GM19043 (cell line): ENCODE measurements at regions not wholly inside any gene's neighbourhood (a gene's known extent, or its start where the extent isn't known, plus 50 kb on each side); places are given as distances from the start of the nearest gene placed in this dataset.

Source experiments
- ATAC-seq: cut with Tn5 transposase; IDR thresholded peaks from one replicate; pipeline ENCODE4 v1.9.1; 2021; ENCODE audit warnings: low read depth; ENCODE audit not compliant: unreplicated experiment

- ATAC-seq, result no peak
Observed at GRCh38 chr13:106625578-106625977, 57.6 kb upstream of the ARGLU1 start.

GRCh38 chr13:106623799-106624460 is 56.0 kb upstream of the ARGLU1 start:
- ATAC-seq, result no peak

- ATAC-seq, result no peak
Observed at GRCh38 chr13:106621833-106622232, 53.9 kb upstream of the ARGLU1 start.

GRCh38 chr13:106619688-106620555 is 52.0 kb upstream of the ARGLU1 start:
- ATAC-seq, result peak; percentile 94
